IMR-90 (cell line): ENCODE measurements at regions not wholly inside any gene's neighbourhood (a gene's known extent, or its start where the extent isn't known, plus 50 kb on each side); places are given as distances from the start of the nearest gene placed in this dataset.

Experiments used
- ATAC-seq: fragments of 200-7000 bp; cut with Tn5 transposase; 2 replicates; pipeline ENCODE4 v1.9.1; 2020; ENCODE audit warnings: low read depth, mild to moderate bottlenecking, moderate library complexity
- BruUV-seq: library from RNA; stranded (reverse); fragments of 400-500 nt; replicated peaks from 2 replicates; lab custom pipeline; 2021; lab: Mats Ljungman, UMichigan
- CTCF ChIA-PET: fragments of 300-600 bp; formaldehyde crosslinking; extraction: SDS; loops from one replicate; lab custom pipeline; 2021; ENCODE audit warnings: antibody characterized with exemption; lab: Yijun Ruan, JAX
- POLR2A ChIA-PET: fragments of 300-600 bp; sonication (Branson Sonifier 250); formaldehyde crosslinking; loops from one replicate; lab custom pipeline; 2022; ENCODE audit warnings: antibody characterized with exemption; ENCODE audit not compliant: unreplicated experiment; lab: Charles Lee
- DNase-seq: peaks from one replicate; pipeline ENCODE4 v3.0.0; 2013
- H2AFZ ChIP-seq: replicated peaks from 2 replicates; pipeline ENCODE3; 2013; ENCODE audit warnings: low read length, mild to moderate bottlenecking; ENCODE audit not compliant: poor library complexity
- H2AK5ac ChIP-seq: 2 replicates; pipeline ENCODE4 v1.6.1; 2013; ENCODE audit warnings: low read depth, low read length, inconsistent platforms
- H2AK9ac ChIP-seq: replicated peaks from 2 replicates; pipeline ENCODE3; 2013; ENCODE audit warnings: mild to moderate bottlenecking, low read depth, low read length, moderate library complexity; ENCODE audit not compliant: poor library complexity
- H2BK120ac ChIP-seq: 2 replicates; pipeline ENCODE4 v1.6.1; 2013; ENCODE audit warnings: low read depth, low read length, inconsistent platforms
- H2BK15ac ChIP-seq: 3 replicates; pipeline ENCODE4 v1.6.1; 2013; ENCODE audit warnings: low read depth, low read length, inconsistent platforms
- H2BK20ac ChIP-seq: 2 replicates; pipeline ENCODE4 v1.6.1; 2013; ENCODE audit warnings: low read depth, mild to moderate bottlenecking, inconsistent platforms, low read length, moderate library complexity
- H2BK5ac ChIP-seq: 2 replicates; pipeline ENCODE4 v1.6.1; 2013; ENCODE audit warnings: mild to moderate bottlenecking, low read depth, low read length, inconsistent platforms; ENCODE audit not compliant: poor library complexity, severe bottlenecking
- H3K14ac ChIP-seq: replicated peaks from 2 replicates; pipeline ENCODE4 v1.6.1; 2013; ENCODE audit warnings: low read depth, low read length, inconsistent platforms
- H3K18ac ChIP-seq: 2 replicates; pipeline ENCODE4 v1.6.1; 2013; ENCODE audit warnings: low read depth, low read length, control low read depth
- H3K23ac ChIP-seq: 2 replicates; pipeline ENCODE4 v1.6.1; 2013; ENCODE audit warnings: low read depth, low read length, inconsistent platforms
- H3K27ac ChIP-seq: 2 replicates; pipeline ENCODE4 v1.5.1; 2013; ENCODE audit warnings: mild to moderate bottlenecking, control low read depth, low read length; ENCODE audit not compliant: insufficient read depth
- H3K27me3 ChIP-seq: 2 replicates; pipeline ENCODE4 v1.6.1; 2013; ENCODE audit warnings: low read length; ENCODE audit not compliant: control insufficient read depth, insufficient read depth
- H3K36me3 ChIP-seq: 2 replicates; pipeline ENCODE4 v1.6.1; 2013; ENCODE audit warnings: low read length, mixed read lengths; ENCODE audit not compliant: control insufficient read depth, insufficient read depth
- H3K4ac ChIP-seq: 2 replicates; pipeline ENCODE4 v1.6.1; 2013; ENCODE audit warnings: low read depth, low read length, inconsistent platforms
- H3K4me1 ChIP-seq: 2 replicates; pipeline ENCODE4 v1.6.1; 2013; ENCODE audit warnings: low read length, mixed read lengths; ENCODE audit not compliant: control insufficient read depth, insufficient read depth
- H3K4me2 ChIP-seq: 2 replicates; pipeline ENCODE4 v1.6.1; 2013; ENCODE audit warnings: low read depth, mild to moderate bottlenecking, control low read depth, low read length, moderate library complexity
- H3K4me3 ChIP-seq: 2 replicates; pipeline ENCODE4 v1.5.1; 2013; ENCODE audit warnings: low read depth, mild to moderate bottlenecking, control low read depth, low read length, moderate library complexity; ENCODE audit not compliant: insufficient read depth
- H3K56ac ChIP-seq: 2 replicates; pipeline ENCODE4 v1.6.1; 2013; ENCODE audit warnings: low read length, inconsistent platforms; ENCODE audit not compliant: insufficient read depth; ENCODE audit errors: extremely low read depth
- H3K79me1 ChIP-seq, 2 experiments: 2 replicates each; pipeline ENCODE4 v1.6.1; 2013; ENCODE audit warnings: low read length in 2 of 2, inconsistent platforms in 1 of 2, low read depth in 1 of 2
- H3K9ac ChIP-seq: 2 replicates; pipeline ENCODE4 v1.6.1; 2013; ENCODE audit warnings: low read depth, low read length, control low read depth
- H3K9me1 ChIP-seq: 2 replicates; pipeline ENCODE4 v1.6.1; 2013; ENCODE audit warnings: low read length, inconsistent platforms; ENCODE audit not compliant: insufficient read depth
- H3K9me3 ChIP-seq: 2 replicates; pipeline ENCODE4 v1.6.1; 2013; ENCODE audit warnings: low read length; ENCODE audit not compliant: control insufficient read depth, insufficient read depth
- H4K20me1 ChIP-seq: 2 replicates; pipeline ENCODE4 v1.6.1; 2013; ENCODE audit warnings: low read length, inconsistent platforms; ENCODE audit not compliant: insufficient read depth
- H4K5ac ChIP-seq: 2 replicates; pipeline ENCODE4 v1.6.1; 2013; ENCODE audit warnings: mild to moderate bottlenecking, low read depth, low read length, control low read depth
- H4K8ac ChIP-seq, 2 experiments: 2 replicates each; pipeline ENCODE4 v1.6.1; 2013; ENCODE audit warnings: low read depth in 2 of 2, low read length in 2 of 2, control low read depth in 1 of 2, inconsistent platforms in 1 of 2
- H4K91ac ChIP-seq: 2 replicates; pipeline ENCODE4 v1.6.1; 2013; ENCODE audit warnings: low read depth, low read length, inconsistent platforms; ENCODE audit not compliant: insufficient read depth
- BHLHE40 ChIP-seq: fragments of 150-350 bp; IDR thresholded peaks from 2 replicates; pipeline ENCODE4 v1.6.1; 2016; ENCODE audit warnings: mild to moderate bottlenecking, low read depth, low read length
- CEBPB ChIP-seq: IDR thresholded peaks from 2 replicates; pipeline ENCODE4 v1.6.1; 2012; ENCODE audit warnings: low read depth, low read length, improper control_type of control experiment
- CHD1 ChIP-seq: IDR thresholded peaks from 2 replicates; pipeline ENCODE4 v1.6.1; 2012; ENCODE audit warnings: low read depth, low read length, improper control_type of control experiment
- FOS ChIP-seq: fragments of 150-350 bp; IDR thresholded peaks from 2 replicates; pipeline ENCODE4 v1.6.1; 2016; ENCODE audit warnings: low read depth, low read length
- MAFK ChIP-seq: IDR thresholded peaks from 2 replicates; pipeline ENCODE4 v1.6.1; 2012; ENCODE audit warnings: low read depth, low read length, improper control_type of control experiment
- MAZ ChIP-seq: IDR thresholded peaks from 2 replicates; pipeline ENCODE4 v1.6.1; 2012; ENCODE audit warnings: low read depth, mild to moderate bottlenecking, low read length, improper control_type of control experiment, moderate library complexity, borderline replicate concordance
- MXI1 ChIP-seq: IDR thresholded peaks from 2 replicates; pipeline ENCODE4 v1.6.1; 2012; ENCODE audit warnings: low read depth, mild to moderate bottlenecking, low read length, moderate library complexity, borderline replicate concordance
- NFE2L2 ChIP-seq: fragments of 150-350 bp; IDR thresholded peaks from 2 replicates; pipeline ENCODE4 v1.6.1; 2016; ENCODE audit warnings: low read depth, mild to moderate bottlenecking, low read length
- POLR2A ChIP-seq: IDR thresholded peaks from 2 replicates; pipeline ENCODE4 v1.6.1; 2012; ENCODE audit warnings: mild to moderate bottlenecking, low read depth, low read length
- RAD21 ChIP-seq: IDR thresholded peaks from 2 replicates; pipeline ENCODE4 v1.6.1; 2012; ENCODE audit warnings: low read length, improper control_type of control experiment
- RCOR1 ChIP-seq: IDR thresholded peaks from 2 replicates; pipeline ENCODE4 v1.6.1; 2012; ENCODE audit warnings: mild to moderate bottlenecking, low read length, improper control_type of control experiment; ENCODE audit not compliant: insufficient replicate concordance
- RFX5 ChIP-seq: IDR thresholded peaks from 2 replicates; pipeline ENCODE4 v1.8.0; 2012; ENCODE audit warnings: low read depth, mild to moderate bottlenecking, low read length, moderate library complexity
- WGBS, 2 experiments: methylation state at CpG; one replicate each; pipeline versions ENCODE4 v1.1.5 to v1.1.7; 2013; ENCODE audit warnings: missing lambda C conversion rate in 2 of 2; ENCODE audit not compliant: insufficient read length in 1 of 2; ENCODE audit errors: extremely low coverage in 2 of 2; 5-methylcytosine and 5-hydroxymethylcytosine counted together
- dilution Hi-C: fragments of 300-500 bp; cut with HindIII; formaldehyde crosslinking; loops from one replicate; pipeline ENCODE4 v1.14.3; 2018; ENCODE audit warnings: low sequenced_read_pairs; ENCODE audit not compliant: unreplicated experiment
- in situ Hi-C: fragments of 300-500 bp; cut with MboI; formaldehyde crosslinking; loops from 3 replicates; pipeline ENCODE4 v1.14.3; 2019; ENCODE audit warnings: low sequenced_read_pairs, inconsistent platforms, mixed read lengths
- intact Hi-C: fragments of 100-400 bp; cut with micrococcal nuclease; formaldehyde crosslinking; loops from 2 replicates; pipeline ENCODE4 v1.10.0; 2022
- TF ChIP-seq, protein P1 (sequence below): conservative IDR thresholded peaks from 2 replicates; pipeline ENCODE4 v1.5.1; 2012; ENCODE audit warnings: mild to moderate bottlenecking, low read depth, low read length, improper control_type of control experiment
- TF ChIP-seq, protein P2 (sequence below): fragments of 150-350 bp; IDR thresholded peaks from 2 replicates; pipeline ENCODE4 v1.6.1; 2017; ENCODE audit warnings: mild to moderate bottlenecking, antibody characterized with exemption, low read length, low read depth

DNA sequence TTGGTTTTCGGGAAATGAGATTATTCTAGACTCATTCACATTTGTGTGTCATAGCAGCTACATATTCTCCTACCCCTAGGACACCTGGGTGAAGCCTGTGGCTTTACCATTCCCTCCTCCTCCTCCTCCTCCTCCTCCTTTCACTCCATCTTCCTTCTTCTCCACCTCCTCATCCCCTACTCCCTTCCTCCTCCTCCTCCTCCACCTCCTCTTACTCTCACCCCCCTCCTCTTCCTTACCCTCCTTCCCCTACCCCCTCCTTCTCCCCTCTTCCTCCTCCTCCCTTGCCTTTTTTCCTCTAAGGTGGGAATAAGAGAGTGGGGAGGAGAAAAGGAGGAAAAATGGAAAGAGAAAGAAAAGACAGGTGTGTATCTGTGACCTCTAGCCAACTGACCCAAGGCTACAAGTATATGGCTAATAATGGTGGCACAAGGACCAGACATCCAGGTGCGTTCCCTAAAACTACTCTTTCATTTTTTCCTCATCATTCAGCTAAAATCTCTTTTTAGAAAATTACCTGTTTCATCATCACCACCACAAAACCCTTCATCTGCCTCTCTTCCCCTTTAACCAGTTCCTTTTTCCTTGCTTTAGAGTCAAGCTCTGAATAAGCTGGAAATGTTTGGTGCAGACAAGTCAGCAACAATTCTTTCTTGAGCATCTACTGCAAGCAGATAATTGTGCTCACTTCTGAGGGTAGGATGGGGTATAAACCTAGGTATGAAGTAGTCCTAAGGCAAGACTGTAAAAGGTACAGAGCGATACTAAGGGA, 149.8 kb upstream of the FOXN3 start:
- no peak overlapping the region for H3K56ac ChIP-seq
- no peak overlapping the region for H3K4me2 ChIP-seq
- no peak for TF ChIP-seq MAZ
- TF ChIP-seq, protein P1, sequence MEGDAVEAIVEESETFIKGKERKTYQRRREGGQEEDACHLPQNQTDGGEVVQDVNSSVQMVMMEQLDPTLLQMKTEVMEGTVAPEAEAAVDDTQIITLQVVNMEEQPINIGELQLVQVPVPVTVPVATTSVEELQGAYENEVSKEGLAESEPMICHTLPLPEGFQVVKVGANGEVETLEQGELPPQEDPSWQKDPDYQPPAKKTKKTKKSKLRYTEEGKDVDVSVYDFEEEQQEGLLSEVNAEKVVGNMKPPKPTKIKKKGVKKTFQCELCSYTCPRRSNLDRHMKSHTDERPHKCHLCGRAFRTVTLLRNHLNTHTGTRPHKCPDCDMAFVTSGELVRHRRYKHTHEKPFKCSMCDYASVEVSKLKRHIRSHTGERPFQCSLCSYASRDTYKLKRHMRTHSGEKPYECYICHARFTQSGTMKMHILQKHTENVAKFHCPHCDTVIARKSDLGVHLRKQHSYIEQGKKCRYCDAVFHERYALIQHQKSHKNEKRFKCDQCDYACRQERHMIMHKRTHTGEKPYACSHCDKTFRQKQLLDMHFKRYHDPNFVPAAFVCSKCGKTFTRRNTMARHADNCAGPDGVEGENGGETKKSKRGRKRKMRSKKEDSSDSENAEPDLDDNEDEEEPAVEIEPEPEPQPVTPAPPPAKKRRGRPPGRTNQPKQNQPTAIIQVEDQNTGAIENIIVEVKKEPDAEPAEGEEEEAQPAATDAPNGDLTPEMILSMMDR: no peak
- TF ChIP-seq RCOR1: no peak
- no peak for TF ChIP-seq CEBPB
- TF ChIP-seq RFX5: no peak
- no peak for TF ChIP-seq NFE2L2
- no peak for TF ChIP-seq BHLHE40
- no peak for TF ChIP-seq CHD1
- TF ChIP-seq, protein P2, sequence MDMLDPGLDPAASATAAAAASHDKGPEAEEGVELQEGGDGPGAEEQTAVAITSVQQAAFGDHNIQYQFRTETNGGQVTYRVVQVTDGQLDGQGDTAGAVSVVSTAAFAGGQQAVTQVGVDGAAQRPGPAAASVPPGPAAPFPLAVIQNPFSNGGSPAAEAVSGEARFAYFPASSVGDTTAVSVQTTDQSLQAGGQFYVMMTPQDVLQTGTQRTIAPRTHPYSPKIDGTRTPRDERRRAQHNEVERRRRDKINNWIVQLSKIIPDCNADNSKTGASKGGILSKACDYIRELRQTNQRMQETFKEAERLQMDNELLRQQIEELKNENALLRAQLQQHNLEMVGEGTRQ: no peak
- no peak for TF ChIP-seq POLR2A
- no peak for TF ChIP-seq MXI1
- TF ChIP-seq FOS: no peak
- TF ChIP-seq RAD21: no peak
- TF ChIP-seq MAFK: no peak
- no peak overlapping the region for H3K4ac ChIP-seq
- no peak for ATAC-seq
- no peak overlapping the region for H2AK9ac ChIP-seq
- no peak overlapping the region for H2AK5ac ChIP-seq
- no peak overlapping the region for H3K23ac ChIP-seq
- no peaks in the 10 kb centered on the region for H3K27me3 ChIP-seq
- no peaks in the 10 kb centered on the region for H4K20me1 ChIP-seq
- H3K14ac ChIP-seq: no peak overlapping the region
- H3K9me3 ChIP-seq: no peaks in the 10 kb centered on the region
- no peak overlapping the region for H3K4me3 ChIP-seq
- H4K8ac ChIP-seq: no peak overlapping the region
- H3K4me1 ChIP-seq: 0 out of 2 replicates have a peak, but pooled peaks cover 2% of the 10 kb centered on the region
- in situ Hi-C loops (no loop called here), dilution Hi-C loops (no loop called here), intact Hi-C loops (no loop called here)
- WGBS, 2 experiments: 100% methylated on average over 1 of the region's 3 CpGs; no CpG with 5 or more reads in 1 of the 2 experiments
- no peak overlapping the region for H2BK15ac ChIP-seq
- H3K36me3 ChIP-seq: peaks cover 7% of the 10 kb centered on the region
- H4K91ac ChIP-seq: no peak overlapping the region
- no peak overlapping the region for H2BK120ac ChIP-seq
- no peak overlapping the region for H3K18ac ChIP-seq
- CTCF ChIA-PET: no interaction called here
- no peak overlapping the region for H2BK20ac ChIP-seq
- POLR2A ChIA-PET: no interaction called here
- H3K9ac ChIP-seq: no peak overlapping the region
- DNase-seq: no peak
- no peak overlapping the region for H2BK5ac ChIP-seq
- H3K9me1 ChIP-seq: peaks cover 9% of the 10 kb centered on the region; the same call in 1 of the 2 replicates
- no peak overlapping the region for H4K5ac ChIP-seq
- H3K27ac ChIP-seq: no peak overlapping the region
- H3K79me1 ChIP-seq: peaks cover 30 to 32% of the 10 kb centered on the region in 2 experiments
- BruUV-seq: no TSS peak
- H2AFZ ChIP-seq: no peak overlapping the region
